Eye (tissue), 1 donor: ENCODE measurements at regions not wholly inside any gene's neighbourhood (a gene's known extent, or its start where the extent isn't known, plus 50 kb on each side); places are given as distances from the start of the nearest gene placed in this dataset.

Experiments used
- DNase-seq: peaks from one replicate; pipeline ENCODE4 v3.0.0-alpha.2; 2015

DNA sequence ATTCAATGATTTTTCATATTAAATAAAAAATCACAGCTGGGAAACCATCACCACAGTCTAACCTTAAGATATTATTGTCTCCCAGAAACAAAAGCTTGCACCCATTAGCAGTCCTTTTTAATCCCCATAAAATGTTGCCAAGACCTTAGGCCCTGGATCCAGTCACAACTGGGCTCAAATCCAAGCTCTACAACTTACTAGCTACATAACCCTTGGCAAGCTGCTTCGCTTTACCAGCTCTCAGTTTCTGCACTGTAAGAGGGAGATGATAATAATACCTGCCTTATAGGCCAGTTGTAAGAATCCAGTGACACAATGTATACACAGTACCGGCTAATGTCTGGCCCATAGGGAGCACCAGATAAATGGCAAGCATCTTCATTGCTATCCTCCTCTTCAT, 400.9 kb upstream of the FGF13 start:
- no peak for DNase-seq

DNA sequence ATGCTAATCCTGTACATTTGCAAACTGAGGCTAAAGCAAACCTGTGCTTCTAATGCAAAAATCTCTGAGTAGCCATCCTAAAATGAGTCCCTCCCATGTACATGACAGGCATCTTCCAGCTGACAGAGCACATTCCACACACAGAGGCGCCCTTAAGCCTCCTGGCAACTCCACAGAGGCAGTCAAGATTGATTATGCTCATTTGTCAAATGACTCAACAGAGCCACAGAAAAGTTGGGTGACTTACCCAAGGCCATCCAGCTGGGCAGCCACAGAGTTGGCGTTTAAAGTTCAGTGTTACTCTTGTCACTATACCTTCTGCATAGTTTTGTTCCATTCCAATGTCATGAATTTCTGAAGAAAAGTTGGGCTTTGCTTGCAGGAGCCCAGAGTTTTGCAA, 394.6 kb upstream of the FGF13 start:
- peak; percentile 47 for DNase-seq

DNA sequence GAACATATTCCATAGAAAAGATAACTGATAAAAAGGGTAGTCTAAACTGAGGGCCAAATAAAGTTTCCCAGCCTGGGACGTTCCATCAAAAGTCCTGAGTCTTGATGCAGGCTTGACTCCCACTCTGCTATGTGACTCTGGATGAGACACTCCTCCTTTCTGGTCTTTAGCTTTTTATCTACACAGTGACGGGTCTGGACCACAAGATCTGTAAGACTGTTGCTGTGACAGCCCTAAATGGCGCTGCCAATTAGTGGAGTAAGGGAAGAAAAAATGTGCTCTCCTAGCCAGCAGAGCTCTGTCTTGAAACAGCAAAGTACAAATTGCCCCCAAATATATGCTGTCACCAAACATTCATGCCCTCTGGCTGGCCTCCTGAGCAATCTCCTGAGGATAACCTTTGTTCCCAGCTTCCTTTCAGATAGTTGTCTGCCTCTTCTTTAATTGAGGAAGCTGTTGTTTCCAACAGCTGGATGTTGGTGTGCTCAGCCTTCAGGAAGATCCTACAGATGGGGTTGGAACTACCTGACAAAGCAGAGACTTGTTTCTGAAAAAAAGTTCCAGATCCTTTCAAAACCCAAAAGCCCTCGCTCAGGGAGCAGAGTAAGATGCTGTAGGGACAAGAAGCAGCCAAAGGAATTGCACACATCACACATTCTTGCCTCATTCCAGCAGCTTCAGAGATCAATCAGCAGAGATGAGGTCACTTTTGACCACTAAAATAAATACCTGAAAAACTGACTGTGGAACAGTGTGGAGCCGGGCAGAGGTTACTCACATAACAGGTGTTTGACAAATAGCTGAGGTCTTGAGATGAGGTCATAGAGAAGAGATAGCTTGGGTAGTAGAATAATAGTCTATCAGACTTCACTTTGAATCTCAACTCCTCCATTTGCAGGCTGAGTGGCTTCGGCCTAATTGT, 383.4 kb upstream of the FGF13 start:
- DNase-seq = no peak

DNA sequence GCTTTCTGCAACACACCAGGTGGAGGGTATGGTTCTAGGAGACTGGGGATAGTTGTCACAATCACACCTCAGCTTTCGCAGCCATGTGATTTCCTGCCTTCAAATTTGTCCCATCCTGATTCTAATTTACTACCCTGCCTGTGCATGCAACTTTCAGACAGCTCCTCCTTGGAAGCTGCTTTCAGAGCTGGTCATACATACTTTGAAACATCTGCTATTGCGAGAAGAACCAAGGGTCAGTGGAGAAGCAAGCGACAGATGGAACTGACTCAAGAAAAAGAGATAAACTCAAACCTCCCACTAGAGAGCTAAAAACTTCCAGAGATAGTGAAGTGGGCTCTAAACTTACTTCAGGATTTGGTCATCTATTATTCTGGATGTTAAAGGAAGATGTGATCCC, 381.7 kb upstream of the FGF13 start:
- no peak for DNase-seq

DNA sequence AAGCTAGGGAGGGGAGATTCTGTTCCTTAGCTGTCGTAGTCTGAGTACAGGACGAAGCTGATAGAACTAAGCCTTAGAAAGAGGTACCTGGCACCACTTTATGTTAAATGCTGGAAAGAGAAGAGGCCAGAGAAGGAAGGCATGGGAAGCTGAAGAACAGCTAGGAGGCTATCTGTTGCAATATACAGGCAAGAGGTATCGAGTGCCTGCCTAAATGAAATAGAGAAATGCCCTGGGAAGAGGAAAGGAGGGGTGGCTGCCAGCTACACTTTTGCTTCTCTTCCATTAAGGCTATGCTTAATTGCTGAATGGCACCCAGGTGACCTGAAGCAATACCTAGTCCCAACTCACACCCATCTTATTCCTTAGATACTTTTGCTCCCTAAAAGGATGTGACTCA, 380.4 kb upstream of the FGF13 start:
- no peak for DNase-seq

DNA sequence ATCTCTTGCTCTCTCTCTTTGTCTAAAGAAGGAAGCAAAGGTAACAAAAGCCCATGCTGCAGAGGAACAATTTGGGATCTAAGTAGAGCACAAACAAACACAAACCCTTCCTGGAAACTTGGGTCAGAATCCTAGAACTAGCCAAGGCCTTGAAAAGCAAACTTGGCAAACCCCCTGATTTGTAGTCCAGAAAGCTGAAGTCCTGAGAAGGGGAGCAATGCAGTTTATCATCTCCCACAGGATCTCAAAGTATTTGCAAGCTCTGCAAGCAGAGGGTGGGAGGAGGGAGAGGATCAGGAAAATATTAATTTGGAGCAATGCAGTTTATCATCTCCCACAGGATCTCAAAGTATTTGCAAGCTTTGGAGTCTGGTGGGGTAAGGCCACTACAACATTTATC, 379.5 kb upstream of the FGF13 start:
- no peak for DNase-seq

DNA sequence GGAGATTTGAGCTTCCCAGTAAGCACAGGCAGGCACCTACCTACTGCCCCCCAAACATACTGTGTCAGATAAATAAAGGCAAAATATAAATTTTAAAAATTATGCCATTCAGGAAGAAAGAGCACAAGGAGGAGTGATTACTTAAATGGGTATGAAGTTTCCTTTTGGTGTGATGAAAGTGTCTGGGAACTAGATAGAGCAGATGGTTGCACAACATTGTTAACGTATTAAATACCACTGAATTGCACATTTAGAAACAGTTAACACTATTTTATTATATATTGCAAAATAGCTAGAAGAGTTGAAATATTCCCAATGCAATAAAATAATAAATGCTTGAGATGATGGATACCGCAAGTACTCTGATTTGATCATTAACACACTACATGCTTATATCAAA, 374.7 kb upstream of the FGF13 start:
- DNase-seq = no peak

DNA sequence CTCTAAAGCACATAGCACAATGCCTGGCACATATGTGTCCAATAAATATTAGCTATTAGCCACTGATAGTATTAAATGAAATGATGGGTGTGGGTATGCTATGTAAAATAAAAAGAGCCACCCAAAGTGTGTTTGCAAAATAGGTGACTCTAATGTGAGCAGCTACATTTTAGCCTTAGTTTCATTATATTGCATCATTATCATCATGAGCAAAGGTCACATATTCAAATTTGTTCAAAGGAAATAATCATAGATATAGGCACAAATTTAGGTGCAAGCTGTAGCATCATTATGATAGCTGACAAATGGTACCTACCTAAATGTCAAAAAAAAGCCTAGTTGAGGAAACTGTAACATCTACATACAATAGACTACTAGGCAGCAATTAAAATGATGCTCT, 373.9 kb upstream of the FGF13 start:
- no peak for DNase-seq

DNA sequence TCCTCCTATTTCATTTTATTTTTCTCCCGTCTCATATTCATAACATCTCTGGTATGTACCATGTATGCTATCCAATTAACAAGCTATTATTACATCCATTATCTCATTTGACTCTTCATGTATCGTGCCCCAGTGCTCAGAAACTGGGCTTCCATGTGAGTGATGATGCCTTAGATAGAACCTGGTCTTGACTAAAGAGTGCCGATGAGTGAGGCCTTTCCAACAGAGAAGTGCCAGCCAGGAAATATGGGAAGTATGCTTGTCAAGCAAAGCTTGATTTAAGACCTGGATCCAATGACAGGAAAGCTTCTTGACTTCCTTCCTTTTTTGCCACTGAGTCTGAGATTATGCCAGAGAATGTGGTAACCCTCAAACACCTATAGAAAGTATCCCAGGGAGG, 371.7 kb upstream of the FGF13 start:
- DNase-seq = no peak

DNA sequence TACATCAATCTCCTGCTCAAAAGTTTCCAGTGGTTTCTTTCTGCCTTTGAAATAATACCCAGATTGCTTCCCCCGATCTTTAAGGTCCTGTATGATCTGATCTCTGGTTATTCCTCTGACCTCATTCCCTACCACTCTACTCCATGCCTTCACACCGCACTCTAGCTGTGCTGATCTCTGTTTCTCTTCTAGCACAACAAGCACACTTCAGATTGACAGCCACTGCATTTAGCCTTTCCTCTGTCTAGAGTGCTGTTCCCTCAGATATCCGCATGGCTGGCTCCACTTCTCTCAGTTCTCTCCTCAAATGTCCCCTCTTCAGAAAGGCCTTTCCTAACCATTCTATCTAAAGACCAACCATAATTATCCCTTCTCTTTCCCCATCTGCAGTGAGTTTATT, 370.4 kb upstream of the FGF13 start:
- no peak for DNase-seq

DNA sequence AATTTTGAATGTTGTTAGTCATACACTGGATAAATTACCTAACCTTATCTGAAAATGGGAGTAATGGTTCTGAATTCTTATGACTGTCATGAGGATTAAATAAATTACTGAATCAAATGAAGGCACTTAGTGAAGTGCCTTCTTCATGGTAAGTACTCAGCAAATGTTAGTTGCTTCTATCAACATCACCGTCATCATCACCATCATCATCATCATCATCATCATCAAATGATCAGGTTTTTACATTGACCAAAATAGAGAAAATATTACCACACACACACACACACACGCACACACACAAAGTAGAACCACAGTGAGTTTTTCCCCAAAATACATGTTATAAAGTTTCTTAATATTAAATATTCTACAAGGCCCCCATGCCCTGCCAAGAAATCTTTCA, 368.3 kb upstream of the FGF13 start:
- DNase-seq = no peak

DNA sequence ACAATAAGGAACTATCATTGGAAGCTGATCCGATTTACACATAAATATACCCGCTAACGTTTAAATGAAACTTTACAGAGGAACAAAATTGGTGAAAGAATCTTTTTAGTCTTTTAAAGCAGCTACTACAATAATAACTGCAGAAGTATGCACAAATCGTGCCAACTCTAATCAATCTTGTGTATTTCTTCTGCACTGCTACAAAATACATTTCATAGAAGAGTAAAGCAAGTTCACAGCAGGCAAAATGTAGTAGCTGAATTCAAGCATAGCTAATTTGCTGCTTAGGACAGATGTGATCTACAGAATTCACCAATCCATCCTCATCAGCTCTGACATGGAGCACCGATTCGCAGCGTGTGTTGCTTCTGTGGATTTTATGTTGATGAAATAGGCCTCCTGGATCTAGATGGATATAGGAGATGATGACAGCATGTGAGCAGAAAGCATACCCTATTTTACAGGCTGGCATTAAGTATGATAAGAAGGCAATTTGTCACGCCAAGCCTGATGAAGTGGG, 367.3 kb upstream of the FGF13 start:
- DNase-seq = peak; percentile 19

DNA sequence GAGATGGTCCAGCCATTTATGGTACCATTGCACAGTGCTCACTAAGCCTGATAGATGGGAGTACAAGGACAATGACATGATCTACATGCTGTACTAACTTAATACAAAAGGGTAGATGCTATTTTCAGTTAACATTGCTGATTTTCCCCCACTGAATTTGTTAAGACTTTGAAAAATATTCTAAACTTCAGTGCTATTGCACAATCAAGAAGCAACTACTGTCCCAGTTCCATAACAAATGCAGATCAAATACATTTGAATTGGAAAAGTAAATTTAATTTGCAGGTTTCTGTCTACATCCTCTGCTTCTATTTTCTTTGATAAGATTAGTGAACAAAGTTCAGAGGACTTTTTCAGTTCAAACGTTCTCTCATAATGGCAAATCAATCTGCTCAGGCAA, 366.8 kb upstream of the FGF13 start:
- peak; percentile 4 for DNase-seq

DNA sequence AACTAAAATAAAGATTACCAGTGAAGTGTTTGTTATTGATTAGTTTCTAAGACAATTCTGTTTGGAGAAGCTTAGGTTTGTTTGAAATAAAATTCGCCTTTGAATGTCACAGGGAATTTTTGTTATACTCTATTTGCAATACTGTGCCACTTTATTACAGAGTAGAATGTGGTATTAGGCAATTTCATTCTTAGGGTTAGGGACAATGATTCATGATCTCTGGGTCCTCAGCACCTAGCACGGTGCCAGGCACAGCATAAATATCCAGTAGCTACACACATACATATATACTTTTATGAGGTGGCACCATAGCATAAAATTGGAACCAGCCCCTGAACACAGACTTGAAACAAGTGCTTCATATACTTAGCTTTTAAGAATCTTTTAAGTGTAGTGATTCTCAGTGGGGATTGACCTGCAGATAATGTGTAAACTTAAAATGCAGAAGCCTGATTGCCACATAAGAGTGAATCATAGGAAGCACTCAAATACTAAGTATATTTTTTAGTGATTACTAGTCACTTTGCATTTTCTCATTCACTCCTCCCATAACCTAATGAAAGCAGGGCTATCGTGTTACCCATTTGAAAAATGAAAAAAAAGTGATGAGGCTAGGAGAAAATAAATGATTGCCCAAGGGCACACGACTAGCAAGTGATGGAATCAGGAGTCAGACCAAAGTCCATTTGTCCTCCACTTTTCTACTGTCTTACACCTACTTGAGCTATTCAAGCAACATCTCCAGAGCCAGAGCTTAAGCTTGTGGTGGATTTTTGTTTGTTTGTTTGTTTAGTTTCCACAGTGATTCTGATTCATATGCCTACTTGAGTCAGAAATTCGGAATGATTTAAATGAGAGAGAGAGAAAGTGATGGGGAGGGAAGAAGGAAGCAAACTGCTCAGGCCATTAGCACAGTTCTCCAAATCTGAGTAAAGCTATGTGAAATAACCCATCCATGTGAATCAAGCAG, 366.0 kb upstream of the FGF13 start:
- DNase-seq = peak; percentile 1

DNA sequence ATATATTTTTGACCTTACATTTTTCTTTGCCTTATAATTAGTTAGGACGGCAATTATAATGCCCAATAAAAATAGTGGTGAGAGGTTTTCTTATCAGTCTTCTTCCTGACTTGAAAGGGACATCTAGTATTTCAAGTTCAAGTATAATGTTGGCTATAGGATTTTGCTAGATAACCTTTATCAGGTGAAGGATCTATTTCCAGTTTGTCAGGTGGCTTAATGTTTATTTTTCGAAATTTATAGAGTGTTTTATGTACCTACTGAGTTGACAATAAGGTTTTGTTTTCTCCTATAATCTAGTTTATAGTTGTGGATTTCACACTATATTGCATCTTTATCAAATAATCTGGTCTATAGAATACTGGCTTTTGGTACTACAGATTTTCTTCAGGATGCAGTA, 351.8 kb upstream of the FGF13 start:
- DNase-seq = no peak

DNA sequence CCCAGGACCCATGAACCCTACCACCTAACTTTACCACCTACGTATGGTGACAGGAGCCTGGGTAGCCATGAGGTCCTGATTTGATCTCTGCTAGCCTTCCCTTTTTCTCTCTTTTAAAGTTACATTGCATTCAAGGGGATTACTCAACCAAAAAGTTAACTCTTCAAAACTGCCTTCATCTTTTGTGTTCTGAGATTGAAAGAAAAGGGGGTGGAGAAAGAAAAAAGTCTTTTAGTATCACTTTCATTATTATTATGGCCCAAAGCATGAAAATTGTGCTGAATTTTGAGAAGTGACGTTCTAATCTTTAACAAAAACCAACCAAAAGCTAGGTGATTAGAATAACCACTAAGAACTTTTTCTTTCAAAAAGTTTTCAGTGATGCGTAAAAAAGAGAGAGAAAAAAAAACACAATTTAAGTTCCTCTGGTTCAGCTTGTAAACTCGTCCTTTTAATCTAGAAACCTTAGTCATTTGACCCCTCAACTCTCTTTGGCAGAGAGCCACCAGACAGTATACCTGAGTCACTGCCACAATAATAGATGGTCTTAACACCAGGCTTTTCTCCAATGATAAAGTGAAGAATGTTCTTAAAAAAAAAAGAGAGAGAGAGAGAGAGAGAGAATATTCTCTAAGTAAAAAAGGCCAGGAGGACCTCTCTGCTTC, 347.4 kb upstream of the FGF13 start:
- DNase-seq = no peak

DNA sequence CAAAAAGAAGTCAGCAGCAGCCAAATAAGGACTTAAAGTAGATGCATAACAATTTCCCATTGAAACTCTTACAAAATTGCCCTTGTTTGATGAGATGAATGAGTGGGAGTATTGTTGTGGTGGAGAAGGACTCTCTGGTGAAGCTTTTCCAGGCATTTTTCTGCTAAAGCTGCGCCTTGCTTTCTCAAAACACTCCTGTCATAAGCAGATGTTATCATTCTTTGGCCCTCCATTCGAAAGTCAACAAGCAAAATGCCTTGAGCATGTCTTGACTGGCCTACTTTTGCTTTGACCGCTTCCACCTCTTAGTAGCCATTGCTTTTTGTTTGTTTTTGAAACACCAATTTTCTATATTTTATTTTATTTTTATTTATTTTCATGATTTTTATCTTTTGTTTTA, 340.9 kb upstream of the FGF13 start:
- DNase-seq = no peak

DNA sequence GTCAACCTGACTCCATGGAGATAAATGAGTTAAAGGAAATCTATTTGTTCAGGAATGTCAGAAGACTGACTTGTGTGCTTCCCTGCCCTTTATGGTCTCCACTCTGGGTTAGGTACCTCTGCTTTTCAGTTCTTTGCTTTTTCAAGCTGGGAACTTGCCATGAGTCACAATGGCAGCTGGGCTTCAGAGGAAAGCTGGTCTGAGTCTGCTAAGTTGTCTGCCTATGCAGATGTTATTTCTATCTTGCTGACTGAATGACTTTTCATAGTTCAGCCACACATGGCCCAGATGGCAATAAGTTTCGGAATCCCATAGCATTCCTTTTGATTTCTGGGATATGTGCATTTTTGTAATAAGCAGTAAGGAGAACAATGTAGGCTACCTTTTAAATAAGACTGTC, 337.9 kb upstream of the FGF13 start:
- no peak for DNase-seq

DNA sequence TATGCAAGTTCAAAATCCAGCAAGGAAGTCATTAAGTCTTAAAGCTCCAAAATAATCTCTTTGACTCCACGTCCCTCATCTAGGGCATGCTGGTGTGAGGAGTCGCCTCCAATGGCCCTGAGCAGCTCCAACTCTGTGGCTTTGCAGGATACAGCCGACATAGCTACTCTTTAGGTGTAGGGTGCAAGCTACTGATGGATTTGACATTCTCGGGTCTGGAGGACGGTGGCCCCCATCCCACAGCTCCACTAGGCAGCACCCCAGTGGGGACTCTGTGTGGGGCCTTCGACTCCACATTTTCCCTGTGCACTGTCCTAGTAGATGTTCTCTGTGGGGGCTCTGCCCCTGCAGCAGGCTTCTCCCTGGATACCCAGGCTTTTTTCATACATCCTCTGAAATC, 333.2 kb upstream of the FGF13 start:
- no peak for DNase-seq

DNA sequence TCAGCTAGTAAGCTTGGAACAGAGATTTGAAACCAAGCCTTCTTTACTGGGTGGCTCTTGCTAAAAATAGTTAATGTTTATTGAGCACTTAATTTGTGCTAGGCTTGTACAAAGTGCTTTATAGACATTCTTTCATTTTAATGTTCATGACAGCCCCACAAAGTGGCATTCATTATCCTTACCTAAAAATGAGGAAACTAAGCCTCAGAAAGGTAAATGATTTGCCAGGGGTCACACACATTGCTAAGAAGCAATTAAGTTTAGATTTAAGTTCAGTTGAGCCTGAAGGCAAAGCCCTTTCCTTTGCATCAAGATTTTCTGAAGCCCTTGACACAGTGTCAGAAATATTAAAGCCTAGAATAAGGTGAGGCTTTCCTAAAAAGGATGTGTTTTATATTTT, 327.5 kb upstream of the FGF13 start:
- no peak for DNase-seq

DNA sequence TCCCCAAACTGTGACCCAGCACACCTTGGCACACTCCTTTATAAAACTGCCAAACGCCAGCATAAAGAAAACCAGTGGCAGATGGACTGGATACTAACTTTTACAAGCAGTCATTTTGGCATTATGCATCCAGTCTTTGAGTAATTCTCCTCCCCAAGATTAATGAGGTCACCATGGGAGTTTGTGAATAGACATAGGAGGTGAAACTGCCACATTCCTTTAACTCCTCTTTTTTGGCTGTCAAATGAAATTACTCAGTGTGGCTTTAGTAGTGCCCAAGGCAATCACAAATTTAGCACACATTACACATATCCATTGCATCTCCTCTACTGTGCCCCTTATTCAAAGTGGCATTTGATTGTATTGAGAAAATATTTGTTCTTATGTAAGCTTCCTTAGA, 315.3 kb upstream of the FGF13 start:
- peak; percentile 50 for DNase-seq

DNA sequence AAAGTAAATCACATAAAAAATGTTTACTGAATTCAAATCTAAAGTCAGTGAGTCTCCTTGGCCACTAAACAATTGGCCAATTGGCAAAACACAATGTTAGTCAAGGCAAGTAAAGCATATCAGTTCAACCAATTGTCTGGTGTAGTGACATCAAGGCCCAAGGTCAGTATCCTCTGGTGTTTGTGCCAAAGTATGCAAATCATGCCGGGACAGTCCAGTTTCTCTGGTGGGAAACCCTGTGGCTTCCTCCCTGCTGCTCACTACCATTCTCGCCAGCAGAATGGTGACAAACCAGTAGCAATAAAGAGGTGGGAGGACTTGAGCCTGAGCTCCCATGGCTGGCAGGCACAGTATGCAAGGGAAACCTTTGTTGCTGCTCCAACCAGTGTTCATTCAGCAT, 314.9 kb upstream of the FGF13 start:
- no peak for DNase-seq

DNA sequence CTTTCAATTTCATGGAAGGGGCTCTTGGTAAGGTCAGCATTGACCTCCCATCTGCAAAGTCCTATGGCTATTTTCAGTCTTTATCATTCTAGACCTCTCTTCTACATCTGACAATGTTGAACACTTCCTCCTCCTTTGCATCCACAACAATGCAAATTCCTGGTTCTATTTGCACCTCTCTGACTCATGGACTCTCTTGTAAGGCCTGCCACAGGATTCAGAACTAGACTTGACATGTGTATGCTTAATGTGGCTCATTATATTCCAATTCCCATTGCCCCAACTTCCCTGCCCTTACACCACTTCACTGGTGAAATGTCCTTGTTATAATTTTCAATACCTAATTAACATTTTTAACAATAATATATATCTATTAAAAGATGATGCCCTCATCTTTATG, 314.3 kb upstream of the FGF13 start:
- DNase-seq = no peak
